ENCODE measurements at regions not wholly inside any gene's neighbourhood (a gene's known extent, or its start where the extent isn't known, plus 50 kb on each side); places are given as distances from the start of the nearest gene placed in this dataset.

DNA sequence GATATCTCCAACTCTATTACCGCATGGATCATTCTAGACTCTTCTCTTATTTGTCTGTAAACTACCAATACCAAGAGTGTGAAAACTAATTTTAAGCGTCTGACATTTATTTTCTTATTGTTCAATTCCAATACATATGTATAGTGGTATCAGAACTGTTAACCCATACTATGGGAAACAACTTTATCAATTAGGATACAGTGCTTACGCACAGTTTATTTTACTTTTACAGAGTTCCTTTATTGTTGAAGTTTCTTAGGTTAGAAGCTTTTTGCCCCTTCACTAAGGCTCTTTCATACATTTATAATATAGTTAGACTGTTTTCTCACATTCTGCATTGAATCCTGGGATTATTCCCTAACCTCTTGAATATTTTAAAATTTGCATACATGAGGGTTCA, 198.8 kb upstream of the RGPD4 start:
- Mint-ChIP-seq H3K36me3 (ENCODE audit: low read depth) (peaks cover 9% of the 10 kb centered on the region; the same call in 1 of the 2 replicates), H3K27me3 (ENCODE audit: insufficient read depth) (peaks cover 2% of the 10 kb centered on the region; the same call in 1 of the 2 replicates), H3K9me3 (peaks cover 29% of the 10 kb centered on the region), H3K4me3 (no peak overlapping the region), H3K4me1 (ENCODE audit: low read depth) (no peaks in the 10 kb centered on the region), H3K27ac (no peak overlapping the region)
- TF ChIP-seq, protein P1, sequence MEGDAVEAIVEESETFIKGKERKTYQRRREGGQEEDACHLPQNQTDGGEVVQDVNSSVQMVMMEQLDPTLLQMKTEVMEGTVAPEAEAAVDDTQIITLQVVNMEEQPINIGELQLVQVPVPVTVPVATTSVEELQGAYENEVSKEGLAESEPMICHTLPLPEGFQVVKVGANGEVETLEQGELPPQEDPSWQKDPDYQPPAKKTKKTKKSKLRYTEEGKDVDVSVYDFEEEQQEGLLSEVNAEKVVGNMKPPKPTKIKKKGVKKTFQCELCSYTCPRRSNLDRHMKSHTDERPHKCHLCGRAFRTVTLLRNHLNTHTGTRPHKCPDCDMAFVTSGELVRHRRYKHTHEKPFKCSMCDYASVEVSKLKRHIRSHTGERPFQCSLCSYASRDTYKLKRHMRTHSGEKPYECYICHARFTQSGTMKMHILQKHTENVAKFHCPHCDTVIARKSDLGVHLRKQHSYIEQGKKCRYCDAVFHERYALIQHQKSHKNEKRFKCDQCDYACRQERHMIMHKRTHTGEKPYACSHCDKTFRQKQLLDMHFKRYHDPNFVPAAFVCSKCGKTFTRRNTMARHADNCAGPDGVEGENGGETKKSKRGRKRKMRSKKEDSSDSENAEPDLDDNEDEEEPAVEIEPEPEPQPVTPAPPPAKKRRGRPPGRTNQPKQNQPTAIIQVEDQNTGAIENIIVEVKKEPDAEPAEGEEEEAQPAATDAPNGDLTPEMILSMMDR (IDR thresholded peaks at IDR 0.05), result no peak
- no peak for DNase-seq

DNA sequence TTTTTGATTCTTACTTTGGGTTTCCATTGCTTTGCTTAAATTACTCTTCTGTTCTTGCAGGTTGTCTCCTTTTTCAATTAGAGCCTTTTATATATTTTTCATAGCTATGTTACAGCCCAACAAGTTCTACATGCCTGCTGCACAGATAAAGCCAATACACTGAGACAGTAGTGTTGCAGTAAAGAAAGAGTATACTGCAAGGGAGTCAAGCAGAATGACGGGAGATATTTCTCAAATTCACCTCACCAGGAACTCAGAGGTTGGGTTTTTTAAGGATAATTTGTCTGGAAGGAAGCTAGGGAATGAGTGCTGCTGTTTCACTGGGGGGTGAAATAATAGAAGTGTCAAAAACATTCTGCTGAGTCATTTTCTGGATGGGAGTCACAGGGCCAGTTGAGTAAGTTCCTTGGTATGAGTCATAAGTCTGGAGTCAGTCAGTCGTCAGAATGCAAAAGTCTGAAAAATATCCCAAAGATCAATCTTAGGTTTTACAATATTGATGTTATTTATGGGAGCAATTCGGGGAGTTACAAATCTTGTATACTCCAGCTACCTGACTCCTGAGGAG, 193.0 kb upstream of the RGPD4 start:
- Mint-ChIP-seq H3K36me3 (ENCODE audit: low read depth) (peaks cover 18% of the 10 kb centered on the region), H3K4me1 (ENCODE audit: low read depth) (peaks cover 33% of the 10 kb centered on the region), H3K27ac (peak overlapping the region; percentile 84), H3K4me3 (peak overlapping the region; percentile 35), H3K27me3 (ENCODE audit: insufficient read depth) (no peaks in the 10 kb centered on the region; the same call in 1 of the 2 replicates), H3K9me3 (peaks cover 33% of the 10 kb centered on the region)
- TF ChIP-seq, protein P1 (IDR thresholded peaks at IDR 0.05), result no peak
- DNase-seq, result peak; percentile 76

DNA sequence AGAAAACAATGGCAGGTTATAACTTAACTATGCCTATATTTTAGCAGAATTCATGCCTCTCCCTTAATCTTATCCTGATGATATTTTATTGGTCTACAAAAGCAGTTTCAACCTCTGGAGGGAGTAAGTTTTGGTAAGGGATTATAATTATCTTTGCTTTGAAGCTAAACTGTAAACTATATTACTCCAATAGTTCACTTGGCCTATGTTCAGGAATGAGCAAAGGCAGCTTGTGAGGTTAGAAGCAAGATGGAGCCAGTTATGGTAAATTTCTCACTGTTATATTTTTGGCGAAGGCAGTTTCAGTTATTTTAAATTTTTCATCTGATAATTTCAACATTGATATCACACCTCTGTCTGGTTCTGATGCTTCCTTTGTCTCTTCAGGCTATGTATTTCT, 192.5 kb upstream of the RGPD4 start:
- Mint-ChIP-seq H3K4me1 (ENCODE audit: low read depth) (peaks cover 33% of the 10 kb centered on the region), H3K4me3 (peak overlapping the region; percentile 35; the same call in 1 of the 2 replicates), H3K27me3 (ENCODE audit: insufficient read depth) (no peaks in the 10 kb centered on the region; the same call in 1 of the 2 replicates), H3K27ac (peak overlapping the region; percentile 84), H3K36me3 (ENCODE audit: low read depth) (peaks cover 18% of the 10 kb centered on the region), H3K9me3 (peaks cover 28% of the 10 kb centered on the region)
- no peak for DNase-seq
- TF ChIP-seq, protein P1 (IDR thresholded peaks at IDR 0.05), result 0 out of 2 replicates have a peak, but pooled peaks have one; percentile 12

DNA sequence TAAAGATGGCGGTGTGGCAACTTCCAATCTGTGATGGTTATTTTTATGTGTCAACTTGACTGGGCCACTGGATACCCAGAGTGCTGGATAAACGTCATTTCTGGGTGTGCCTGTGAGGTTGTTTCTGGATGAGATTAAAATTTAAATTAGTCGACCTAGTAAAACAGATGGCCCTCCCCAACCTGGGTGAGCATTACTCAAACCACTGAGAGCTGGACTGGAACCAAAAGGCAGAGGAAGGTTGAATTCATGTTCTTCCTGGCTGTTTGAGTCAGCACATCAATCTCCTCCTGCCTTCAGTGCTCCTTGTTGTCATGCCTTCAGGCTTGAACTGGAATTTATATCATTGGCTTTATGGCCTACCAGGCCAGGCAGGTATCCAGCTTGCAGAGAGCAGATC, 190.8 kb upstream of the RGPD4 start:
- no peak overlapping the region for H3K4me3 Mint-ChIP-seq
- peaks cover 28% of the 10 kb centered on the region for H3K9me3 Mint-ChIP-seq
- DNase-seq, result peak; percentile 16
- peaks cover 33% of the 10 kb centered on the region for H3K4me1 Mint-ChIP-seq (ENCODE audit: low read depth)
- peaks cover 18% of the 10 kb centered on the region for H3K36me3 Mint-ChIP-seq (ENCODE audit: low read depth)
- H3K27ac Mint-ChIP-seq, result peak overlapping the region; percentile 38
- TF ChIP-seq, protein P1 (IDR thresholded peaks at IDR 0.05), result no peak
- no peaks in the 10 kb centered on the region; the same call in 1 of the 2 replicates for H3K27me3 Mint-ChIP-seq (ENCODE audit: insufficient read depth)

DNA sequence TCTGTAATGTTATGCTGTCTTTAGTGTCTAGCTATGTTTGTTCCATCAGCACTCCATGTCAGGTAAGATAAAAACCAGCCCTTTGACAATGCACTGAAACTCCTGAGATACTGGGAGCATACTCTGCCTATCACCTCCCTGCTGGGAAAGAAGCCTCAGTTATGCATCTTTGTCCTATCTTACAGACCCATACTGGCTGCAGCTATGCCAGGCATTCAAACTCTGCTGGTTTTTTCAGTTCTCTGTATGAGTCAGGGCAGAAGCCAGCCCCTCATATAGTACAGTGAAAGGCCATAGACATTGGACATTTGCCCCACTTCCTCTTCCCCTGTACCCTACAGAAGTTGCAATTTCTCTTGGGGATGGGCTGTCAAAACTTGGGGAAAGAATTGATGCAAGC, 181.1 kb upstream of the RGPD4 start:
- H3K4me3 Mint-ChIP-seq, result no peak overlapping the region
- H3K4me1 Mint-ChIP-seq (ENCODE audit: low read depth), result no peaks in the 10 kb centered on the region
- H3K9me3 Mint-ChIP-seq, result peaks cover 29% of the 10 kb centered on the region
- TF ChIP-seq, protein P1 (IDR thresholded peaks at IDR 0.05), result no peak
- no peak for DNase-seq
- H3K36me3 Mint-ChIP-seq (ENCODE audit: low read depth), result no peaks in the 10 kb centered on the region; the same call in 1 of the 2 replicates
- no peak overlapping the region for H3K27ac Mint-ChIP-seq
- H3K27me3 Mint-ChIP-seq (ENCODE audit: insufficient read depth), result no peaks in the 10 kb centered on the region; the same call in 1 of the 2 replicates

Data from HFFc6 (cell line).